ENCODE measurements at regions not wholly inside any gene's neighbourhood (a gene's known extent, or its start where the extent isn't known, plus 50 kb on each side); places are given as distances from the start of the nearest gene placed in this dataset.
"Not testable (repeated sequence)": the region's sequence is repeated elsewhere in the genome, so short reads cannot be mapped to it uniquely, and the experiment has no call there.

- peak; percentile 63 for DNase-seq
Measured at GRCh38 chr12:17215759-17216570, 610.0 kb upstream of the LMO3 start.

GRCh38 chr12:17214929-17215328, 609.0 kb upstream of the LMO3 start:
- no peak for DNase-seq

- no peak for DNase-seq
Measured at GRCh38 chr12:17206553-17206952, 600.6 kb upstream of the LMO3 start.

- DNase-seq = no peak
Measured at GRCh38 chr12:17204289-17205054, 598.5 kb upstream of the LMO3 start.

- DNase-seq = no peak
Measured at GRCh38 chr12:17203497-17203896, 597.5 kb upstream of the LMO3 start.

- no peak for DNase-seq
Measured at GRCh38 chr12:17197971-17198370, 592.0 kb upstream of the LMO3 start.

- no peak for DNase-seq
Measured at GRCh38 chr12:17192721-17193120, 586.8 kb upstream of the LMO3 start.

GRCh38 chr12:17169726-17170471, 563.9 kb upstream of the LMO3 start:
- DNase-seq = no peak

- DNase-seq = no peak
Measured at GRCh38 chr12:17159506-17160300, 553.7 kb upstream of the LMO3 start.

GRCh38 chr12:17158201-17158600, 552.2 kb upstream of the LMO3 start:
- DNase-seq = no peak

GRCh38 chr12:17151917-17152316, 546.0 kb upstream of the LMO3 start:
- DNase-seq = no peak

- DNase-seq = no peak
Measured at GRCh38 chr12:17148706-17149105, 542.7 kb upstream of the LMO3 start.

GRCh38 chr12:17142856-17143255, 536.9 kb upstream of the LMO3 start:
- no peak for DNase-seq

- DNase-seq = no peak
Measured at GRCh38 chr12:17139931-17140330, 534.0 kb upstream of the LMO3 start.

- no peak for DNase-seq
Measured at GRCh38 chr12:17137396-17137795, 531.4 kb upstream of the LMO3 start.

- DNase-seq = no peak
Measured at GRCh38 chr12:17134315-17134714, 528.4 kb upstream of the LMO3 start.

GRCh38 chr12:17132336-17132735, 526.4 kb upstream of the LMO3 start:
- no peak for DNase-seq

GRCh38 chr12:17116538-17116937, 510.6 kb upstream of the LMO3 start:
- DNase-seq = not testable (repeated sequence)

GRCh38 chr12:17110316-17110715, 504.4 kb upstream of the LMO3 start:
- no peak for DNase-seq

- peak; percentile 2 for DNase-seq
Measured at GRCh38 chr12:17108877-17109541, 503.0 kb upstream of the LMO3 start.

- no peak for DNase-seq
Measured at GRCh38 chr12:17104801-17105200, 498.8 kb upstream of the LMO3 start.

GRCh38 chr12:17097674-17098073, 491.7 kb upstream of the LMO3 start:
- no peak for DNase-seq

All from tongue (tissue), 1 donor.